Activated naive CD8-positive, alpha-beta T cell treated with anti-CD3 and anti-CD28 coated beads, Interleukin-2, amount 50 U/mL, for 24 hours (primary cell): ENCODE measurements at regions not wholly inside any gene's neighbourhood (a gene's known extent, or its start where the extent isn't known, plus 50 kb on each side); places are given as distances from the start of the nearest gene placed in this dataset.

Experiments
- ATAC-seq: fragments of 150-1000 bp; cut with Tn5 transposase; one replicate; pipeline ENCODE4 v1.10.0; 2021
- DNase-seq: peaks from one replicate; pipeline ENCODE4 v3.0.0; 2021
- H3K27ac Mint-ChIP-seq: one replicate; pipeline ENCODE4 v1.8.0; 2021; ENCODE audit warnings: mild to moderate bottlenecking, mixed read lengths
- H3K27me3 Mint-ChIP-seq: one replicate; pipeline ENCODE4 v1.8.0; 2021; ENCODE audit warnings: mixed read lengths
- H3K36me3 Mint-ChIP-seq: one replicate; pipeline ENCODE4 v1.8.0; 2021; ENCODE audit warnings: low read depth, mixed read lengths
- H3K4me1 Mint-ChIP-seq: one replicate; pipeline ENCODE4 v1.8.0; 2021; ENCODE audit warnings: mixed read lengths
- H3K4me3 Mint-ChIP-seq: one replicate; pipeline ENCODE4 v1.8.0; 2021; ENCODE audit warnings: mild to moderate bottlenecking, moderate library complexity, mixed read lengths
- H3K9me3 Mint-ChIP-seq: one replicate; pipeline ENCODE4 v1.8.0; 2021; ENCODE audit warnings: mixed read lengths

- Mint-ChIP-seq H3K9me3 (no peaks in the 10 kb centered on the region), H3K27me3 (no peaks in the 10 kb centered on the region), H3K4me3 (no peak overlapping the region), H3K27ac (no peak overlapping the region), H3K36me3 (no peaks in the 10 kb centered on the region), H3K4me1 (no peaks in the 10 kb centered on the region)
- DNase-seq: no peak
- no peak for ATAC-seq
These were observed 164.9 kb downstream of the TXNL1 start for GRCh38 chr18:56473400-56474024.

- Mint-ChIP-seq H3K36me3 (no peaks in the 10 kb centered on the region), H3K27ac (no peak overlapping the region), H3K27me3 (no peaks in the 10 kb centered on the region), H3K4me1 (no peaks in the 10 kb centered on the region), H3K9me3 (peaks cover 3% of the 10 kb centered on the region), H3K4me3 (no peak overlapping the region)
- DNase-seq (no peak), ATAC-seq (no peak)
These were observed 167.7 kb downstream of the TXNL1 start for GRCh38 chr18:56470406-56471351.

- H3K27me3 Mint-ChIP-seq: no peaks in the 10 kb centered on the region
- H3K9me3 Mint-ChIP-seq: peaks cover 13% of the 10 kb centered on the region
- H3K36me3 Mint-ChIP-seq: no peaks in the 10 kb centered on the region
- H3K4me3 Mint-ChIP-seq: no peak overlapping the region
- DNase-seq (no peak), ATAC-seq (no peak)
- no peak overlapping the region for H3K27ac Mint-ChIP-seq
- H3K4me1 Mint-ChIP-seq: no peaks in the 10 kb centered on the region
These were observed 168.8 kb downstream of the TXNL1 start for GRCh38 chr18:56469582-56469981.

- ATAC-seq (no peak), DNase-seq (no peak)
- Mint-ChIP-seq H3K9me3 (peaks cover 13% of the 10 kb centered on the region), H3K4me1 (no peaks in the 10 kb centered on the region), H3K27ac (no peak overlapping the region), H3K27me3 (no peaks in the 10 kb centered on the region), H3K4me3 (no peak overlapping the region), H3K36me3 (no peaks in the 10 kb centered on the region)
These were observed 170.0 kb downstream of the TXNL1 start for GRCh38 chr18:56468396-56468795.

GRCh38 chr18:56462276-56462675 is 176.1 kb downstream of the TXNL1 start:
- H3K36me3 Mint-ChIP-seq: no peaks in the 10 kb centered on the region
- no peaks in the 10 kb centered on the region for H3K27me3 Mint-ChIP-seq
- ATAC-seq (no peak), DNase-seq (no peak)
- peaks cover 13% of the 10 kb centered on the region for H3K9me3 Mint-ChIP-seq
- no peaks in the 10 kb centered on the region for H3K4me1 Mint-ChIP-seq
- no peak overlapping the region for H3K4me3 Mint-ChIP-seq
- no peak overlapping the region for H3K27ac Mint-ChIP-seq

- Mint-ChIP-seq H3K9me3 (peaks cover 13% of the 10 kb centered on the region), H3K27me3 (no peaks in the 10 kb centered on the region), H3K27ac (no peak overlapping the region), H3K36me3 (no peaks in the 10 kb centered on the region), H3K4me1 (no peaks in the 10 kb centered on the region), H3K4me3 (no peak overlapping the region)
- no peak for DNase-seq
- ATAC-seq: no peak
These were observed 177.2 kb downstream of the TXNL1 start for GRCh38 chr18:56461151-56461550.

- ATAC-seq (no peak), DNase-seq (no peak)
- Mint-ChIP-seq H3K4me3 (no peak overlapping the region), H3K9me3 (peaks cover 9% of the 10 kb centered on the region), H3K27ac (no peak overlapping the region), H3K4me1 (no peaks in the 10 kb centered on the region), H3K27me3 (no peaks in the 10 kb centered on the region), H3K36me3 (no peaks in the 10 kb centered on the region)
These were observed 177.8 kb downstream of the TXNL1 start for GRCh38 chr18:56460581-56460980.

- no peak for ATAC-seq
These were observed 179.4 kb downstream of the TXNL1 start for GRCh38 chr18:56458770-56459712.

GRCh38 chr18:56455874-56456273 is 182.5 kb downstream of the TXNL1 start:
- Mint-ChIP-seq H3K4me3 (no peak overlapping the region), H3K4me1 (no peaks in the 10 kb centered on the region), H3K27ac (no peak overlapping the region), H3K36me3 (no peaks in the 10 kb centered on the region), H3K9me3 (no peaks in the 10 kb centered on the region), H3K27me3 (peaks cover 4% of the 10 kb centered on the region)
- DNase-seq: no peak
- ATAC-seq: no peak

More at GRCh38 chr18:56458770-56459712, 179.4 kb downstream of the TXNL1 start:
- Mint-ChIP-seq H3K4me1 (no peaks in the 10 kb centered on the region), H3K9me3 (no peaks in the 10 kb centered on the region), H3K27me3 (peaks cover 4% of the 10 kb centered on the region), H3K4me3 (no peak overlapping the region), H3K36me3 (no peaks in the 10 kb centered on the region), H3K27ac (no peak overlapping the region)
- DNase-seq: no peak

GRCh38 chr18:56455141-56455540 is 183.3 kb downstream of the TXNL1 start:
- Mint-ChIP-seq H3K4me1 (no peaks in the 10 kb centered on the region), H3K9me3 (no peaks in the 10 kb centered on the region), H3K4me3 (no peak overlapping the region), H3K36me3 (no peaks in the 10 kb centered on the region), H3K27me3 (peaks cover 4% of the 10 kb centered on the region), H3K27ac (no peak overlapping the region)
- ATAC-seq: no peak
- DNase-seq: no peak

GRCh38 chr18:56453631-56454030 is 184.8 kb downstream of the TXNL1 start:
- Mint-ChIP-seq H3K9me3 (no peaks in the 10 kb centered on the region), H3K4me1 (no peaks in the 10 kb centered on the region), H3K27me3 (peaks cover 4% of the 10 kb centered on the region), H3K36me3 (no peaks in the 10 kb centered on the region), H3K27ac (no peak overlapping the region), H3K4me3 (no peak overlapping the region)
- ATAC-seq: no peak
- no peak for DNase-seq

GRCh38 chr18:56451188-56451587 is 187.2 kb downstream of the TXNL1 start:
- no peak for ATAC-seq
- H3K27ac Mint-ChIP-seq: no peak overlapping the region
- DNase-seq: no peak
- H3K36me3 Mint-ChIP-seq: no peaks in the 10 kb centered on the region
- no peak overlapping the region for H3K4me3 Mint-ChIP-seq
- H3K27me3 Mint-ChIP-seq: peaks cover 4% of the 10 kb centered on the region
- no peaks in the 10 kb centered on the region for H3K4me1 Mint-ChIP-seq
- H3K9me3 Mint-ChIP-seq: no peaks in the 10 kb centered on the region

GRCh38 chr18:56448751-56449150 is 189.6 kb downstream of the TXNL1 start:
- H3K27ac Mint-ChIP-seq: no peak overlapping the region
- no peak overlapping the region for H3K4me3 Mint-ChIP-seq
- no peaks in the 10 kb centered on the region for H3K4me1 Mint-ChIP-seq
- DNase-seq (no peak), ATAC-seq (no peak)
- no peaks in the 10 kb centered on the region for H3K36me3 Mint-ChIP-seq
- no peaks in the 10 kb centered on the region for H3K9me3 Mint-ChIP-seq
- no peaks in the 10 kb centered on the region for H3K27me3 Mint-ChIP-seq

GRCh38 chr18:56445422-56445821 is 193.0 kb downstream of the TXNL1 start:
- ATAC-seq: no peak
- Mint-ChIP-seq H3K4me3 (no peak overlapping the region), H3K27ac (no peak overlapping the region), H3K36me3 (no peaks in the 10 kb centered on the region), H3K27me3 (no peaks in the 10 kb centered on the region), H3K9me3 (peaks cover 6% of the 10 kb centered on the region), H3K4me1 (no peaks in the 10 kb centered on the region)
- DNase-seq: no peak
